ENCODE measurements at regions not wholly inside any gene's neighbourhood (a gene's known extent, or its start where the extent isn't known, plus 50 kb on each side); places are given as distances from the start of the nearest gene placed in this dataset.

GRCh38 chr2:103346780-103347179, 584.9 kb downstream of the TMEM182 start:
- TF ChIP-seq POLR2AphosphoS5 (IDR thresholded peaks at IDR 0.05) (no peak), CTCF (IDR thresholded peaks at IDR 0.05 in 8 of 11, conservative IDR thresholded peaks at IDR 0.05 in 3 of 11) (no peak)
